GM23338 (cell line): ENCODE measurements at regions not wholly inside any gene's neighbourhood (a gene's known extent, or its start where the extent isn't known, plus 50 kb on each side); places are given as distances from the start of the nearest gene placed in this dataset.

Experiments
- ATAC-seq: fragments of 200-7000 bp; cut with Tn5 transposase; 3 replicates; pipeline ENCODE4 v1.9.1; 2020
- DNase-seq: peaks from one replicate; pipeline ENCODE4 v3.0.0-alpha.2; 2015; ENCODE audit warnings: low spot score
- H2AFZ ChIP-seq: fragments of 200-600 bp; sonication (generic); 2 replicates; pipeline ENCODE4 v1.8.0; 2016; ENCODE audit warnings: antibody characterized with exemption, mild to moderate bottlenecking, moderate library complexity
- H3F3A ChIP-seq: fragments of 200-600 bp; sonication (generic); replicated peaks from 2 replicates; pipeline ENCODE4 v1.8.0; 2017; ENCODE audit warnings: antibody characterized with exemption, mixed run types, low read depth
- H3K27ac ChIP-seq: fragments of 200-600 bp; sonication (generic); 2 replicates; pipeline ENCODE4 v1.6.1; 2016; ENCODE audit warnings: low read depth
- H3K27me3 ChIP-seq: fragments of 200-600 bp; sonication (generic); 2 replicates; pipeline ENCODE4 v1.8.0; 2016; ENCODE audit warnings: mild to moderate bottlenecking, mixed run types, moderate library complexity; ENCODE audit not compliant: insufficient read depth
- H3K36me3 ChIP-seq: fragments of 200-600 bp; sonication (generic); 2 replicates; pipeline ENCODE4 v1.8.0; 2016; ENCODE audit warnings: mild to moderate bottlenecking; ENCODE audit not compliant: insufficient read depth
- H3K4me1 ChIP-seq: fragments of 200-600 bp; sonication (generic); 2 replicates; pipeline ENCODE4 v1.8.0; 2016; ENCODE audit warnings: mild to moderate bottlenecking, moderate library complexity; ENCODE audit not compliant: insufficient read depth
- H3K4me2 ChIP-seq: fragments of 200-600 bp; sonication (generic); 2 replicates; pipeline ENCODE4 v1.7.1; 2017; ENCODE audit warnings: mixed run types
- H3K4me3 ChIP-seq: fragments of 200-600 bp; sonication (generic); 2 replicates; pipeline ENCODE4 v1.6.1; 2016; ENCODE audit warnings: mixed run types
- H3K79me2 ChIP-seq: fragments of 200-600 bp; sonication (generic); replicated peaks from 2 replicates; pipeline ENCODE4 v1.8.0; 2017; ENCODE audit warnings: mild to moderate bottlenecking; ENCODE audit not compliant: insufficient read depth
- H3K9me2 ChIP-seq: fragments of 200-600 bp; sonication (generic); 2 replicates; pipeline ENCODE4 v1.8.0; 2017; ENCODE audit not compliant: insufficient read depth
- H4K20me1 ChIP-seq: fragments of 200-600 bp; sonication (generic); replicated peaks from 2 replicates; pipeline ENCODE4 v1.8.0; 2017; ENCODE audit warnings: mild to moderate bottlenecking; ENCODE audit not compliant: insufficient read depth
- H3K27ac Mint-ChIP-seq: 2 replicates; pipeline ENCODE4 v1.8.0; 2020; ENCODE audit warnings: inconsistent platforms, mild to moderate bottlenecking, moderate library complexity, mixed read lengths
- H3K27me3 Mint-ChIP-seq: 3 replicates; pipeline ENCODE4 v1.8.0; 2022; ENCODE audit warnings: low read depth, mild to moderate bottlenecking, moderate library complexity, mixed read lengths, inconsistent platforms; ENCODE audit not compliant: insufficient read depth, poor library complexity
- H3K36me3 Mint-ChIP-seq: 3 replicates; pipeline ENCODE4 v1.8.0; 2021; ENCODE audit warnings: low read depth, mild to moderate bottlenecking, inconsistent platforms, moderate library complexity, mixed read lengths
- H3K4me1 Mint-ChIP-seq: 3 replicates; pipeline ENCODE4 v1.8.0; 2020; ENCODE audit warnings: mild to moderate bottlenecking, inconsistent platforms, mixed read lengths
- H3K4me3 Mint-ChIP-seq: 3 replicates; pipeline ENCODE4 v1.8.0; 2021; ENCODE audit warnings: moderate library complexity, mild to moderate bottlenecking, inconsistent platforms, mixed read lengths
- H3K9me3 Mint-ChIP-seq: 3 replicates; pipeline ENCODE4 v1.8.0; 2020; ENCODE audit warnings: moderate library complexity, mild to moderate bottlenecking, inconsistent platforms, mixed read lengths
- CREB1 ChIP-seq: fragments of 250-450 bp; sonication (Bioruptor Pico); IDR thresholded peaks from 2 replicates; pipeline ENCODE4 v1.5.0; 2020; ENCODE audit warnings: low read depth, mild to moderate bottlenecking, moderate library complexity
- EZH2 ChIP-seq: fragments of 200-600 bp; sonication (generic); IDR thresholded peaks from one replicate; pipeline ENCODE4 v1.8.0; 2017; ENCODE audit warnings: antibody characterized with exemption, mild to moderate bottlenecking, low read depth; ENCODE audit not compliant: unreplicated experiment
- EZH2phosphoT487 ChIP-seq: fragments of 200-600 bp; sonication (generic); IDR thresholded peaks from one replicate; pipeline ENCODE4 v1.8.1; 2018; ENCODE audit warnings: antibody characterized with exemption; ENCODE audit not compliant: unreplicated experiment
- NANOG ChIP-seq: IDR thresholded peaks from 2 replicates; pipeline ENCODE4 v1.6.1; 2016; ENCODE audit warnings: antibody characterized with exemption, borderline replicate concordance
- POLR2AphosphoS5 ChIP-seq: IDR thresholded peaks from 2 replicates; pipeline ENCODE4 v1.6.1; 2016; ENCODE audit warnings: antibody characterized with exemption, low read depth
- STAT1 ChIP-seq: IDR thresholded peaks from one replicate; pipeline ENCODE4 v1.6.1; 2016; ENCODE audit warnings: antibody characterized with exemption; ENCODE audit not compliant: unreplicated experiment
- ZNF114 ChIP-seq: fragments of 250-450 bp; sonication (Bioruptor Pico); IDR thresholded peaks from 2 replicates; pipeline ENCODE4 v1.5.0; 2020; ENCODE audit warnings: mild to moderate bottlenecking, moderate library complexity
- TF ChIP-seq, protein P1 (sequence below): IDR thresholded peaks from 2 replicates; pipeline ENCODE4 v1.6.1; 2016; ENCODE audit warnings: antibody characterized with exemption
- TF ChIP-seq, protein P2 (sequence below): fragments of 250-450 bp; sonication (Bioruptor Pico); IDR thresholded peaks from 2 replicates; pipeline ENCODE4 v1.5.0; 2020; ENCODE audit warnings: mild to moderate bottlenecking, moderate library complexity
- TF ChIP-seq, protein P3 (sequence below): IDR thresholded peaks from one replicate; pipeline ENCODE4 v1.6.1; 2018; ENCODE audit warnings: antibody characterized with exemption; ENCODE audit not compliant: unreplicated experiment

DNA sequence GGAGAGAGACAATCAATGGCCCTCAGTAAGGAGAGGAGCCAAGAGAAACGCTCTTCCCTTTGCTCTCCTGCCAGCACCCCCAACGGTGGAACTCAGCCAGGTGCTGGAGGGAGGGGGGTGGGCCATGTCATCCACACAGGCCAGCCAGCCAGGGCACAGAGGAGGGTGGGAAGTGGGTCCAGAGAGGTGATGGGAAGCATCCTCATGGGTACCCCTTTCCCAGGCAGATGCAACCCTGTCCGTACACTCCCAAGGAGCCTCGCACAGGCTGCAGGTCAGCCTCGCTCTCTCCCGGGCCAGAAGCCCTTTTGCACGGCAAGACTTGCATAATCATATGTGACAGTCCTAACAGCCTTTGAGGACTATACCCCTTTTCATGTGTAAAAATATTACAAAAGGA lies 142.0 kb upstream of the NAMPT start:
- TF ChIP-seq EZH2 = no peak
- TF ChIP-seq, protein P1, sequence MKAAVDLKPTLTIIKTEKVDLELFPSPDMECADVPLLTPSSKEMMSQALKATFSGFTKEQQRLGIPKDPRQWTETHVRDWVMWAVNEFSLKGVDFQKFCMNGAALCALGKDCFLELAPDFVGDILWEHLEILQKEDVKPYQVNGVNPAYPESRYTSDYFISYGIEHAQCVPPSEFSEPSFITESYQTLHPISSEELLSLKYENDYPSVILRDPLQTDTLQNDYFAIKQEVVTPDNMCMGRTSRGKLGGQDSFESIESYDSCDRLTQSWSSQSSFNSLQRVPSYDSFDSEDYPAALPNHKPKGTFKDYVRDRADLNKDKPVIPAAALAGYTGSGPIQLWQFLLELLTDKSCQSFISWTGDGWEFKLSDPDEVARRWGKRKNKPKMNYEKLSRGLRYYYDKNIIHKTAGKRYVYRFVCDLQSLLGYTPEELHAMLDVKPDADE = no peak
- TF ChIP-seq, protein P2, sequence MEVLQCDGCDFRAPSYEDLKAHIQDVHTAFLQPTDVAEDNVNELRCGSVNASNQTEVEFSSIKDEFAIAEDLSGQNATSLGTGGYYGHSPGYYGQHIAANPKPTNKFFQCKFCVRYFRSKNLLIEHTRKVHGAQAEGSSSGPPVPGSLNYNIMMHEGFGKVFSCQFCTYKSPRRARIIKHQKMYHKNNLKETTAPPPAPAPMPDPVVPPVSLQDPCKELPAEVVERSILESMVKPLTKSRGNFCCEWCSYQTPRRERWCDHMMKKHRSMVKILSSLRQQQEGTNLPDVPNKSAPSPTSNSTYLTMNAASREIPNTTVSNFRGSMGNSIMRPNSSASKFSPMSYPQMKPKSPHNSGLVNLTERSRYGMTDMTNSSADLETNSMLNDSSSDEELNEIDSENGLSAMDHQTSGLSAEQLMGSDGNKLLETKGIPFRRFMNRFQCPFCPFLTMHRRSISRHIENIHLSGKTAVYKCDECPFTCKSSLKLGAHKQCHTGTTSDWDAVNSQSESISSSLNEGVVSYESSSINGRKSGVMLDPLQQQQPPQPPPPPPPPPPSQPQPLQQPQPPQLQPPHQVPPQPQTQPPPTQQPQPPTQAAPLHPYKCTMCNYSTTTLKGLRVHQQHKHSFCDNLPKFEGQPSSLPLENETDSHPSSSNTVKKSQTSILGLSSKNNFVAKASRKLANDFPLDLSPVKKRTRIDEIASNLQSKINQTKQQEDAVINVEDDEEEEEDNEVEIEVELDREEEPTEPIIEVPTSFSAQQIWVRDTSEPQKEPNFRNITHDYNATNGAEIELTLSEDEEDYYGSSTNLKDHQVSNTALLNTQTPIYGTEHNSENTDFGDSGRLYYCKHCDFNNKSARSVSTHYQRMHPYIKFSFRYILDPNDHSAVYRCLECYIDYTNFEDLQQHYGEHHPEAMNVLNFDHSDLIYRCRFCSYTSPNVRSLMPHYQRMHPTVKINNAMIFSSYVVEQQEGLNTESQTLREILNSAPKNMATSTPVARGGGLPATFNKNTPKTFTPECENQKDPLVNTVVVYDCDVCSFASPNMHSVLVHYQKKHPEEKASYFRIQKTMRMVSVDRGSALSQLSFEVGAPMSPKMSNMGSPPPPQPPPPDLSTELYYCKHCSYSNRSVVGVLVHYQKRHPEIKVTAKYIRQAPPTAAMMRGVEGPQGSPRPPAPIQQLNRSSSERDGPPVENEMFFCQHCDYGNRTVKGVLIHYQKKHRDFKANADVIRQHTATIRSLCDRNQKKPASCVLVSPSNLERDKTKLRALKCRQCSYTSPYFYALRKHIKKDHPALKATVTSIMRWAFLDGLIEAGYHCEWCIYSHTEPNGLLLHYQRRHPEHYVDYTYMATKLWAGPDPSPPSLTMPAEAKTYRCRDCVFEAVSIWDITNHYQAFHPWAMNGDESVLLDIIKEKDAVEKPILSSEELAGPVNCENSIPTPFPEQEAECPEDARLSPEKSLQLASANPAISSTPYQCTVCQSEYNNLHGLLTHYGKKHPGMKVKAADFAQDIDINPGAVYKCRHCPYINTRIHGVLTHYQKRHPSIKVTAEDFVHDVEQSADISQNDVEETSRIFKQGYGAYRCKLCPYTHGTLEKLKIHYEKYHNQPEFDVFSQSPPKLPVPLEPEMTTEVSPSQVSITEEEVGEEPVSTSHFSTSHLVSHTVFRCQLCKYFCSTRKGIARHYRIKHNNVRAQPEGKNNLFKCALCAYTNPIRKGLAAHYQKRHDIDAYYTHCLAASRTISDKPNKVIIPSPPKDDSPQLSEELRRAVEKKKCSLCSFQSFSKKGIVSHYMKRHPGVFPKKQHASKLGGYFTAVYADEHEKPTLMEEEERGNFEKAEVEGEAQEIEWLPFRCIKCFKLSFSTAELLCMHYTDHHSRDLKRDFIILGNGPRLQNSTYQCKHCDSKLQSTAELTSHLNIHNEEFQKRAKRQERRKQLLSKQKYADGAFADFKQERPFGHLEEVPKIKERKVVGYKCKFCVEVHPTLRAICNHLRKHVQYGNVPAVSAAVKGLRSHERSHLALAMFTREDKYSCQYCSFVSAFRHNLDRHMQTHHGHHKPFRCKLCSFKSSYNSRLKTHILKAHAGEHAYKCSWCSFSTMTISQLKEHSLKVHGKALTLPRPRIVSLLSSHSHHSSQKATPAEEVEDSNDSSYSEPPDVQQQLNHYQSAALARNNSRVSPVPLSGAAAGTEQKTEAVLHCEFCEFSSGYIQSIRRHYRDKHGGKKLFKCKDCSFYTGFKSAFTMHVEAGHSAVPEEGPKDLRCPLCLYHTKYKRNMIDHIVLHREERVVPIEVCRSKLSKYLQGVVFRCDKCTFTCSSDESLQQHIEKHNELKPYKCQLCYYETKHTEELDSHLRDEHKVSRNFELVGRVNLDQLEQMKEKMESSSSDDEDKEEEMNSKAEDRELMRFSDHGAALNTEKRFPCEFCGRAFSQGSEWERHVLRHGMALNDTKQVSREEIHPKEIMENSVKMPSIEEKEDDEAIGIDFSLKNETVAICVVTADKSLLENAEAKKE (CRISPR knock-in tag) = no peak
- TF ChIP-seq STAT1 = no peak
- TF ChIP-seq POLR2AphosphoS5 = no peak
- no peak for TF ChIP-seq CREB1 (CRISPR knock-in tag)
- TF ChIP-seq ZNF114 (CRISPR knock-in tag) = no peak
- TF ChIP-seq EZH2phosphoT487 = no peak
- TF ChIP-seq, protein P3, sequence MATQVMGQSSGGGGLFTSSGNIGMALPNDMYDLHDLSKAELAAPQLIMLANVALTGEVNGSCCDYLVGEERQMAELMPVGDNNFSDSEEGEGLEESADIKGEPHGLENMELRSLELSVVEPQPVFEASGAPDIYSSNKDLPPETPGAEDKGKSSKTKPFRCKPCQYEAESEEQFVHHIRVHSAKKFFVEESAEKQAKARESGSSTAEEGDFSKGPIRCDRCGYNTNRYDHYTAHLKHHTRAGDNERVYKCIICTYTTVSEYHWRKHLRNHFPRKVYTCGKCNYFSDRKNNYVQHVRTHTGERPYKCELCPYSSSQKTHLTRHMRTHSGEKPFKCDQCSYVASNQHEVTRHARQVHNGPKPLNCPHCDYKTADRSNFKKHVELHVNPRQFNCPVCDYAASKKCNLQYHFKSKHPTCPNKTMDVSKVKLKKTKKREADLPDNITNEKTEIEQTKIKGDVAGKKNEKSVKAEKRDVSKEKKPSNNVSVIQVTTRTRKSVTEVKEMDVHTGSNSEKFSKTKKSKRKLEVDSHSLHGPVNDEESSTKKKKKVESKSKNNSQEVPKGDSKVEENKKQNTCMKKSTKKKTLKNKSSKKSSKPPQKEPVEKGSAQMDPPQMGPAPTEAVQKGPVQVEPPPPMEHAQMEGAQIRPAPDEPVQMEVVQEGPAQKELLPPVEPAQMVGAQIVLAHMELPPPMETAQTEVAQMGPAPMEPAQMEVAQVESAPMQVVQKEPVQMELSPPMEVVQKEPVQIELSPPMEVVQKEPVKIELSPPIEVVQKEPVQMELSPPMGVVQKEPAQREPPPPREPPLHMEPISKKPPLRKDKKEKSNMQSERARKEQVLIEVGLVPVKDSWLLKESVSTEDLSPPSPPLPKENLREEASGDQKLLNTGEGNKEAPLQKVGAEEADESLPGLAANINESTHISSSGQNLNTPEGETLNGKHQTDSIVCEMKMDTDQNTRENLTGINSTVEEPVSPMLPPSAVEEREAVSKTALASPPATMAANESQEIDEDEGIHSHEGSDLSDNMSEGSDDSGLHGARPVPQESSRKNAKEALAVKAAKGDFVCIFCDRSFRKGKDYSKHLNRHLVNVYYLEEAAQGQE = no peak
- no peak for TF ChIP-seq NANOG
- ATAC-seq (no peak), DNase-seq (no peak)
- Histone ChIP-seq H3K4me3 (no peak overlapping the region), H3K36me3 (no peaks in the 10 kb centered on the region), H3K27ac (no peak overlapping the region), H4K20me1 (no peaks in the 10 kb centered on the region), H3K4me1 (no peaks in the 10 kb centered on the region), H3K9me2 (no peaks in the 10 kb centered on the region), H3K4me2 (no peak overlapping the region), H2AFZ (no peak overlapping the region), H3K27me3 (no peaks in the 10 kb centered on the region), H3K79me2 (no peaks in the 10 kb centered on the region), H3F3A (no peaks in the 10 kb centered on the region)
- no peaks in the 10 kb centered on the region for H3K36me3 Mint-ChIP-seq
- peaks cover 5% of the 10 kb centered on the region for H3K27me3 Mint-ChIP-seq
- H3K27ac Mint-ChIP-seq = no peak overlapping the region
- H3K9me3 Mint-ChIP-seq = no peaks in the 10 kb centered on the region
- no peak overlapping the region for H3K4me3 Mint-ChIP-seq
- H3K4me1 Mint-ChIP-seq = no peaks in the 10 kb centered on the region
